GM18909 (cell line): ENCODE measurements at regions not wholly inside any gene's neighbourhood (a gene's known extent, or its start where the extent isn't known, plus 50 kb on each side); places are given as distances from the start of the nearest gene placed in this dataset.

Source experiments
- ATAC-seq: cut with Tn5 transposase; IDR thresholded peaks from one replicate; pipeline ENCODE4 v1.9.1; 2021; ENCODE audit warnings: mild to moderate bottlenecking; ENCODE audit not compliant: unreplicated experiment, poor library complexity

DNA sequence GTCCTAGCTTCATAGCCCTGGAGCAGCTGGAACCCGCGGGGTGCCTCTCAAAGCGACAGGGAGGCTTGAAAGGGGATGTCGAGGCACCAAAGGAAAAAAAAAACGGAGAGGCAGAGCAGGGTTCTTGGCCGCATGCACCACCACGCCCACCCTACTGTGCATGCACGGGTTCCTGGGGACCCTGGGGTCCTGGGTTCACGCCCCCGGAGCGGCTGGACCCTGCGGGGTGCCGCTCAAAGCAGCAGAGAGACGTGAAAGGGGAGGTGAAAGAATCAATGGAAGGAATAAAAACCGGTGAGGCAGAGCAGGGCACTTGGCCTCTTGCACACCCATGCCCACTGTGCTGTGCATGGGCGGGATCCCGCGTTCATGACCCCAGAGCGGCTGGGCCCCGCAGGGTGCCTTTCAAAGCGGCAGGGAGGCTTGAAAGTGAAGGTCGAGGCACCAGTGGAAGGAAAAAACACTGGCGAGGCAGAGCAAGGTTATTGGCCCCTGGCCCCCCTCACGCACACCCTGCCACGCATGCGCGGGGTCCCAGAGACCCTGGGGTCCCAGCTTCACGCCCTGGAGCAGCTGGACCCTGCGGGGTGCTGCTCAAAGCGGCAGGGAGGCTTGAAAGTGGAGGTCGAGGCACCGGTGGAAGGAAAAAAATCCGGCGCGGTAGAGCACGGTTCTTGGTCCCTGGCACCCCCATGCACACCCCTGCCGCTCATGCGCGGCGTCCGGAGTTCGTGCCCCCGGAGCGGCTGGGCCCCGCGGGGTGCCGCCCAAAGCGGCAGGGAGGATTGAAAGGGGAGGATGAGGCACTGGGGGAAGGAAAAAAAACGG lies 318.5 kb downstream of the ALG10 start:
- ATAC-seq, result no peak

DNA sequence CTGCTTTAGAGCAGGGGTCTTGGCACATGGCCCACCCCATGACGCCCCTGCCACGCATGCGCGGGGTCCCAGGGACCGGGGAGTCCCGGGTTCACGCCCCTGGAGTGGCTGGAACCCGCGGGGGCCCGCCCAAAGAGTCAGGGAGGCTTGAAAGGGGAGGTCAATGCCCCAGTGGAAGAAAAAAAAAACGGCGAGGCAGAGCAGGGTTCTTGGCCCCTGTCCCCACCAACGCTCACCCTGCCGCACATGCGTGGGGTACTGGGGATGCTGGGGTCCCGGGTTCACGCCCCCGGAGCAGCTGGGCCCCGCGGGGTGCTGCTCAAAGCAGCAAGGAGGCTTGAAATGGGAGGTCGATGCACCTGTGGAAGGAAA lies 319.1 kb downstream of the ALG10 start:
- ATAC-seq, result no peak

DNA sequence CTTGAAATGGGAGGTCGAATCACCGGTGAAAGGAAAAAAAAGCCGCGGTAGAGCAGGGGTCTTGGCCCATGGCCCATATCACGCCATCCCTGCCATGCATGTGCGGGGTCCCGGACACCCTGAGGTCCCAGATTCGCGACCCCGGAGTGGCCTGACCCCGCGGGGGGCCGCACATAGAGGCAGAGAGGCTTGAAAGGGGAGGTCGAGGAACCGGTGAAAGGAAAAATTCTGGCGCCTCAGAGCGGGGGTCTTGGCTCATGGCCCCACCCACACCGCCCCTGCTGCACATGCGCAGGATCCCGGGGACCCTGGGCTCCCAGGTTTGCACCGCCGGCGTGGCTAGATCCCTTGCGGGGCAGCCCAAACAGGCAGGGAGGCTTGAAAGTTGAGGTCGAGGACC lies 319.8 kb downstream of the ALG10 start:
- no peak for ATAC-seq

DNA sequence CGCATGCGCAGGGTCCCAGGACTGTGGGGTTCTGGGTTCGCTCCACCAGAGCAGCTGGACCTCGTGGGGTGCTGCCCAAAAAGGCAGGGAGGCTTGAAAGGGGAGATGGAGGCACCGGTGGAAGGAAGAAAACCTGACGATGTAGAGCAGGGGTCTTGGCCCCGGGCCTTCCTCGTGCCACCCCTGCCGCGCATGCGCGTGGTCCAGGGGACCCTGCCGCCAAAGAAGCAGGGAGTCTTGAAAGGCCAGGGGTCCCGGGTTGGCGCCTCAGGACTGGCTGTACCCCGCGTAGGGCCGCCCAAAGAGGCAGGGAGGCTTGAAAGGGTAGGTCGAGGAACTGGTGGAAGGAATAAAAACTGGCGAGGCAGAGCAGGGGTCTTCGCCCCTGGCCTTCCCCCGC lies 321.0 kb downstream of the ALG10 start:
- ATAC-seq, result no peak

DNA sequence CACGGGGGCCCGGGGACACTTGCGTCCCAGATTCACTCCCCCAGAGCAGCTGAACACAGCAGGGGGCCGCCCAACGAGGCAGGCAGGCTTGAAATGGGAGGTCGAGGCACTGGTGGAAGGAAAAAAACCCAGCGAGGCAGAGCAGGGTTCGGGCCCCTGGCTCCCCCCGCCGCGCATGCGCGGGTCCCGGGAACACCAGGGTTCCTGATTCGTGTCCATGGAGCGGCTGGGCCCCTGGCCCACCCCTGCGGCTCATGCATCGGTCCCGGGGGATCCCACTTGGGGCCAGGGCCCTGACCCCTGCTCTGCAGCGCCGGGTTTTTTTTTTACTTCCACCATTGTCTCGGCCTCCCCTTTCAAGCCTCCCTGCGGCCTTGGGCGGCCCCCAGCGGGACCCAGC lies 321.5 kb downstream of the ALG10 start:
- ATAC-seq, result no peak

DNA sequence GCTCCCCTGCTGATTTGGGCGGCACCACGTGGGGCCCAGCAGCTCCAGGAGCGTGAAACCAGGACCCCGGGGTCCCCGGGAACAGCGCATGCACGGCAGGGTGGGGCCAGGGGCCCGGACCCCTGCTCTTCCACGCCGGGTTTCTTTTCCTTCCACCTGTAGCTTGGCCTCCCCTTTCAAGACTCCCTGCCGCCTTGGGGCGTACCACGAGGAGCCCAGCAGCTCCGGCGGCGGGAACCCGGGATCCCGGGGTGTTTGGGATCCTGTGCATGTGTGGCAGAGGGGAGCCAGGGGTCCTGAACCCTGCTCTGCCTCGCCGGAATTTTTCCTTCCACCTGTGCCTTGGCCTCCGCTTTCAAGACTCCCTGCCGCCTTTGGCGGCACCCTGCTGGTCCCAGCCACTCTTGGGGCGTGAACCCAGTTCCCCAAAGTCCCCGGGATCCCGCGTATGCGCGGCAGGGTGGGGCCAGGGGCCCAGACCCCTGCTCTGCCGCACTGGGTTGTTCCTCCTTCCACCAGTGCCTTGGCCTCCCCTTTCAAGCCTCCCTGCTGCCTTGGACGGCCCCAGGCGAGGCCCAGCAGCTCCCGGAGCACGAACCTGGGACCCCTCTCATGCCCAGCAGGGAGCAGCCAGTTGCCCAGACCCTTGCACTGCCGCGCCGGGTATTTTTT lies 322.7 kb downstream of the ALG10 start:
- no peak for ATAC-seq

DNA sequence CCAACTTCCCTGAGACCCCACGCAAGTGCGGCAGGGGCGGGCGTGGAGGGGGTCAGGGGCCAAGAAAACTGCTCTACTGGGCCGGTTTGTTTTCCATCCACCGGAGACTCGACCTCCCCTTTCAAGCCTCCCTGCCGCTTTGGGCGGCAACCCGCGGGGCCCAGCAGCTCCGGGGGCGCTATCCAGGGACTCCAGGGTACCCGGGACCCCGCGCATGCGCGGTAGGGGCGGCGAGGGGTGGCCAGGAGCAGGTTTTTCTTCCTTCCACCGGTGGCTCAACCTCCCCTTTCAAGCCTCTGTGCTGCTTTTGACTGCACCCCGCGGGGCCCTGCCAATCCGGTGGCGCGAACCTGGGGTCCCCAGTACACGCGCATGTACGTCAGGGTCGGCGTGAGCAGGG lies 323.5 kb downstream of the ALG10 start:
- ATAC-seq, result no peak

DNA sequence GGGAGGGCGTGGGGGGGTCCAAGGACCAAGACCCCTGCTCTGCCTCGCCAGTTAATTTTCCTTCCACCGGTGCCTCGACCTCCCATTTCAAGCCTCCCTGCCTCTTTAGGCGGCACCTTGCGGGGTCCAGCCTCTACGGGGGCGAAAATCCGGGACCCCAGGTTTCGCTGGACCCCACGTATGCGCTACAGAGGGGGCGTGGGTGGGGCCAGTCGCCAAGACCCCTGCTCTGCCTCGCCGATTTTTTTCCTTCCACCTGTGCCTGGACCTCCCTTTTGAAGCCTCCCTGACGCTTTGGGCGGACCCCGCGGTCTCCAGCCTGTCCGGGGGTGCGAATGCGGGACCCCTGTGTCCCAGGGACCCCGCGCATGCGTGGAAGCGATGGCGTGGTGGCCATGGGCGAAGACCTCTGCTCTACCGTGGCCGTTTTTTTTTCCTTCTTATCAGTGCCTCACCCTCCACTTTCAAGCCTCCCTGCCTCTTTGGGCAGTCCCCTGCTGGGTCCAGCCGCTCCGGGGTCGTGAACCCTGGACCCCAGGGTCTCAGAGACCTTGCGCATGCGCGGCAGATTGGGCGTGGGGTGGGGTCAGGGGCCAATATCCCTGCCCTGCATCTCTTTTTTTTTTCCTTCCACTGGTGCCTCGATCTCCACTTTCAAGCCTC lies 324.2 kb downstream of the ALG10 start:
- ATAC-seq, result no peak

DNA sequence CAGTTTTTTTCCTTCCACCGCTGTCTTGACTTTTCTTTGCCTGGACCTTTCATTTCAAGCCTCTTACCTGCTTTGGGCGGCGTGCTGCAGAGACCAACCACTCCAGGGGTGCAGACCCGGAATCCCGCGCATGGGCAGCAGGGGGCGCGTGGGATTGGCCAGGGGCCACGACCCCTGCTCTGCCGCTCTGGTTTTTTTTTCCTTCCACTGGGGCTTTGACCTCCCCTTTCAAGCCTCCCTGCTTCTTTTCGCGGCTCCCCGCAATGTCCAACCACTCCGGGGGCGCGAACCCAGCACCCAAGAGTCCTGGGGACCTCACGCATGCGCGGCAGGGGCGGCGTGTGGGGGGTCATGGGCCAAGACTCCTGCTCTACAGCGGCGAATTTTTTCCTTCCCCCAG lies 325.1 kb downstream of the ALG10 start:
- no peak for ATAC-seq

DNA sequence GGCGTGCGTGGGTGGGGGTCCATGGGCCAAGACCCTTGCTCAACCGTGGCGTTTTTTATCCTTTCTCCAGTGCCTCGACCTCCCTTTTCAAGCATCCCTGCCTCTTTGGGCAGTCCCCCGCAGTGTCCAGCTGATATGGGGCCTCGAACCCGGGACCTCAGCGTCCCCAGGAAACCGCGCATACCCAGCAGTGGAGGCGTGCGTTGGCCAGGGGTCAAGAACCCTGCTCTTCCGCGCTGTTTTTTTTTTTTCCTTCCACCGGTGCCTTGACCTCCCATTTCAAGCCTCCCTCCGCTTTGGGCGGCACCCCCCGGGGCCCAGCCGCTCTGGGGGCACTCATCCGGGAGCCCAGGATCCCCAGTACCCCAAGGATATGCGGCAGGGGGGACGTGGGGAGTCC lies 325.8 kb downstream of the ALG10 start:
- ATAC-seq, result no peak

DNA sequence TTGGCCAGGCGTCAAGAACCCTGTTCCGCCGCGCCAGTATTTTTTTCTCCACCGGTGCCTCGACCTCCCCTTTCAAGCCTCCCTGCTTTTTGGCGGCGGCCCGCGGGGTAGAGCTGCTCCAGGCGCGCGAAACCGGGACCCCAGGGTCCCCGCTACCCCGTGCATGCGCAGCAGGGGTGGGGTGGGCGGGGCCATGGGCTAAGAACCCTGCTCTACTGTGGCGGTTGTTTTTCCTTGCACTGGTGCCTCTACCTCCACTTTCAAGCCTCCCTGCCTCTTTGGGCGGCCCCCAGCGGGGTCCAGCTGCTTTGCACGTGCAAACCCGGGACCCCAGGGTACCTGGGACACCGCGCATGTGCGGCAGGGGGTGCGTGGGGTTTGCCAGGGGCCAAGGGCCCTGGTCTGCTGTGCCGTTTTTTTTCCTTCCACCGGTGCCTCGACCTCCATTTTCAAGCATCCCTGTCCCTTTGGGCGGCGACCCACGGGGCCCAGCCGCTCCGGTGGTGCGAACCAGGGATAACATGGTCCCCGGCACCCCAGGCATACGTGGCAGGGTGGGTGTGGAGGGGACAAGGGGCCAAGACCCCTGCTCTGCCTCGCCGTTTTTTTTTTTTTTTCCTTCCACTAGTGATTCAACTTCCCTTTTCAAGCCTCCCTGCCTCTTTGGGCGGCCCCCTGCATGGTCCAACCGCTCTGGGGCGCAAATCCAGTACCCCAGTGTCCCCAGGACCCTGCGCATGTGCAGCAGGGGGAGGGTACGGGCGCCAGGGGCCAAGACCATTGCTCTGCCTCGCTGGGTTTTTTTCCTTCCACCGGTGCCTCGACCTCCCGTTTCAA lies 326.8 kb downstream of the ALG10 start:
- ATAC-seq, result no peak

DNA sequence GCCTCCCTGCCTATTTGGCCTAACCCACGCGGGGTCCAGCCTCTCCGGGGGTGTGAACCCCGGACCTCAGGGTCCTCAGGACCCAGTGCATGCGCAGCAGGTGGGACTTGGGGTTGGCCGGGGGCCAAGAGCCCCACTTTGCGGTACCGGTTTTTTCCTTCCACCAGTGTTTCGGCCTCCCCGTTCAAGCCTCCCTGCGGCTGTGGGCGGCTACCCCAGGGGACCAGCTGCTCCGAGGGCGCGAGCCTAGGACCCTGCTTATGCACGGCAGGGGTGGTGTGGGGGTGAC lies 327.3 kb downstream of the ALG10 start:
- ATAC-seq, result no peak

DNA sequence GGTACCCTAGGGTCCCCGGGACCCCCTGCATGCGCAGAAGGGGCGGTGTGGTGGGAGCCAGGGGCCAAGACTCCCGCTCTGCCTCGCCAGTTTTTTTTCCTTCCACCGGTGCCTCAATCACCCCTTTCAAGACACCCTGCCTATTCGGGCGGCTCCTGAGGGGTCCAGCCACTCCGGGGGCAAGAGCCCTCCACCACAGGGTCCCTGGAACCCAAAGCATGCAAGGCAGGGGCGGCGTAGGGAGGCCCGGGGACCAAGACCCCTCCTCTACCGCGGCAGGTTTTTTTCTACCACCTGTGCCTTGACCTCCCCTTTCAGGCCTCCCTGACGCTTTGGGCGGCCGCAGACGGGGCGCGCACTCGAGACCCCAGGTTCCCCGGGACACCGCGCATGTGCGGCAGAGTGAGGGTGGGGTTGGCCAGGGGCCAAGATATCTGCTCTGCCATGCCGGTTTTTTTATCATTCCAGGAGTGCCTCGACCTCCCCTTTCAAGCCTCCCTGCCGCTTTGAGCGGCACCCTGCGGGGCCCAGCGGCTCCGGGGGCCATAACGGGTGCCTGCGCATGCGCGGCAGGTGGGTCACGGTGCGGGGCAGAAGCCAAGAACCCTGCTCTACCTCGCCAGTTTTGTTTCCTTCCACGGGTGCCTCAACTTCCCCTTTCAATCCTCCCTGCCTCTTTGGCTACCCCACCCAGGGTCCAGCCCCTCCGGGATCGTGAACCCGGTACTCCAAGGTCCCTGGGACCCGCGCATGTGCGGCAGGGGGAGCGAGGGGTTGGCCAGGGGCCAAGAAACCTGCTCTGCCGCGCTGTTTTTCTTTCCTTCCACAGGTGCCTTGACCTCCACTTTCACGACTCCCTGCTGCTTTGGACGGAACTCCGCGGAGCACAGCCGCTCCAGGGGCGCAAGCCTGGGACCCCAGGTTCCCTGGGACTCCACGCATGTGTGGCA lies 328.1 kb downstream of the ALG10 start:
- ATAC-seq, result no peak

DNA sequence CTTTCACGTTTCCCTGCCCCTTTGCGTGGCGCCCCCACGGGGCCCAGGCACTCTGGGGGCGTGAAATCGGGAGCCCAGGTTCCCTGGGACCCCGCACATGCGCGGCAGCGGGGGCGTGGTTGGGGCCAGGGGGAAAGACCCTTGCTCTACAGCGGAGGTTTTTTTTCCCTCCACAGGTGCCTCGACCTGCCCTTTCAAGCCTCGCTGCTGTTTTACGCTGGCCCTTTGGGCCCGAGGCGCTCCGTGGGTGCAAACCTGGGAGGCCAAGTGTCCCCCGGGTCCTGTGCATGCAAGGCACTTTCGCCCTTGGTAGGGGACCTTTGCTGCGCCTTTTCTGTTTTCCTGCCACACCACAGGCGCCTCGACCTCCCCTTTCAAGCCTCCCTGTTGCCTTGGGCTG lies 329.8 kb downstream of the ALG10 start:
- ATAC-seq, result no peak

DNA sequence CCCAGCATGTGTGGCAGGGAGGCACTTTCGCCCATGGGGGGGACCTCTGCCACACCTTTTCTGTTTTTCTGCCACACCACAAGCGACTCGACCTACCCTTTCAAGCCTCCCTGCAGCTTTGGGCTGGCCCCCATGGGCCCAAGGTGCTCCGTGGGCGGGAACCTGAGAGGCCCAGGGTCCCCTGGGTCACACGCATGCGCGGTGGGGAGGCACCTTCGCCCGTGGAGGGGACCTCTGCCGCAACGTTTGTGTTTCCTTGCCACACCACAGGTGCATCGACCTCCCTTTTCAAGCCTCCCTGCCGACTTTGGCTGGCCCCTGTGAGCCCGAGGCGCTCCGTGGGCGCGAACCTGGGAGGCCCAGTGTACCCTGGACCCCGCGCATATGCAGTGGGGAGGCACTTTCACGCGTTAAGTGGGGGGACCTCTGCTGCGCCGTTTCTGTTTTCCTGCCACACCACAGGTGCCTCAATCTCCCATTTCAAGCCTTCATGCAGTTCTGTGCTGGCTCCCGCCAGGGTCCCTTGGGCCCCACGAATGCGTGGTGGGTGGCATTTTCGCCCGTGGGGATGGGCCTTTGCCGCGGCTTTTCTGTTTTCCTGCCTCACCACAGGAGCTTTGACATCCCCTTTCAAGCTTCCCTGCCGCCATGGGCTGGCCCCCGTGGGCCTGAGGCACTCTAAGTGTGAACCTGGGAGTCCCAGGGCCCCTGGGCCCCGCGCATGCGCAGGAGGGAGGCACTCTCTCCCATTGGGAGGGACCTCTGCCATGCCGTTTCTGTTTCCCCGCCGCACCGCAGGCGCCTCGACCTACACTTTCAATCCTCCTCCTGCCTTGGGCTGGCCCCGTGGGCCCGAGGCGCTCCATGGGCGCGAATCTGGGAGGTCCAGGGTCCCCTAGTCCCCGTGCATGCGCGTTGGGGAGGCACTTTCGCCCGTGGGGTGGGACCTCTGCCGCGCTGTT lies 332.2 kb downstream of the ALG10 start:
- ATAC-seq, result no peak

DNA sequence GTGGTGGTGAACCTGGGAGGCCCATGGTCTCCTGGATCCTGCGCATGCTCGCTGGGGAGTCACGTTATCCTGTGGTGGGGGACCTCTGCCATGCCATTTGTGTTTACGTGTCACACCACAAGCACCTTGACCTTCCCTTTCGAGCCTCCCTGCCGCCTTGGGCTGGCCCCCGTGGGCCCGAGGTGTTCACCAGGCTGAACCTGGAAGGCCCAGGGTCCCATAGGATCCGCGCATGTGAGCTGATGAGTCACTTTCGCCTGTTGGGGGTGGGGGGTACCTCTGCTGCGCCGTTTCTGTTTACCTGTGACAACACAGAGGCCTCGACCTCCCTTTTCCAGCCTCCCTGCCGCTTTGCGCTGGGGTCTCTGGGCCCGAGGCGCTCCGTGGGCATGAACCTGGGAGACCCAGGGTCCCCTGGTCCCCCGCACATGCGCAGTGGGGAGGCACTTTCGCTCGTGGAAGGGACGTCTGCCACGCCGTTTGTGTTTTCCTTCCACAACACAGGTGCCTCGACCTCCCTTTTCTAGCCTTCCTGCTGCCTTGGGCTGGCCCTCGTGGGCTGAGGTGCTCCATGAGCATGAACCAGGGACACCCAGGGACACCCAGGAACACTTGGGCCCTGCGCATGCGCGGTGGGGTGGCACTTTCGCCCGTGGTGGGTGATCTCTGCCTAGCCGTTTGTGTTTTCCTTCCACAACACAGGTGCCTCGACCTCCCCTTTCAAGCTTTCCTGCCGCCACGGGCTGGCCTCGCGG lies 334.1 kb downstream of the ALG10 start:
- ATAC-seq, result no peak

DNA sequence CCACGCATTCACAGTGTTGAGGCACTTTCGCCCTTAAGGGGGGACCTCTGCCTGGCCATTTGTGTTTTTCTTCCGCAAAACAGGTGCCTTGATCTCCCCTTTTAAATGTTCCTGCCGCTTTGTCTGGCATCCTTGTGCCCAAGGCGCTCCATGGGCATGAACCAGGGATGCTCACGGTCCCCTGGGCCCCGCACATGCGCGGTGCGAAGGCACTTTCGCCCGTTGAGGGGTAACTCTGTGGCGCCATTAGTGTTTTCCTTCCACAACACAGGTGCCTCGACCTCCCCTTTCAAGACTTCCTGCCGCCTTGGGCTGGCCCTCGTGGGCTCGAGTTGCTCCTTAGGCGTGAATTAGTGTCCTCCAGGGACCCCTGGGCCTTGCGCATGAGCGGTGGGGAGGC lies 335.5 kb downstream of the ALG10 start:
- no peak for ATAC-seq

DNA sequence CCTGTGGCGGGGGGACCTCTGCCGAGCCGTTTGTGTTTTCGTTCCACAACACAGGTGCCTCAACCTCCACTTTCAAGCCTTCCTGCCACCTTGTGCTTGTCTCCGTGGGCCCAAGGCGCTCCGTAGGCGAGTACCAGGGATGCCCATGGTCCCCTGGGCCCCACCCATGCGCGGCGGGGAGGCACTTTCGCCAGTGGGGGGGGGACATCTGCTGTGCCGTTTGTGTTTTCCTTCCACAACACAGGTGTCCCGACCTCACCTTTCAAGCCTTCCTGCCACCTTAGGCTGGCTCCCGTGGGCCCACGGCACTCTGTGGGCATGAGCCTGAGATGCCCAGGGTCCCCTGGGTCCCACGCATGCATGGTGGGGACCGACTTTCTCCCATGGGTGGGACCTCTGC lies 335.9 kb downstream of the ALG10 start:
- no peak for ATAC-seq
